GM12892 (cell line): ENCODE measurements at regions not wholly inside any gene's neighbourhood (a gene's known extent, or its start where the extent isn't known, plus 50 kb on each side); places are given as distances from the start of the nearest gene placed in this dataset.

Experiments
- DNase-seq: peaks from one replicate; pipeline ENCODE4 v3.0.0; 2011; ENCODE audit not compliant: insufficient read length
- FAIRE-seq: peaks from 2 replicates; lab custom pipeline; 2011; peaks lifted over from hg19 to GRCh38; lab: Jason Lieb, UNC
- POLR2A ChIP-seq: IDR thresholded peaks from 2 replicates; pipeline ENCODE4 v1.6.1; 2011; ENCODE audit warnings: low read depth, low read length, control low read depth
- POLR2AphosphoS5 ChIP-seq: IDR thresholded peaks from 2 replicates; pipeline ENCODE4 v1.6.1; 2011; ENCODE audit warnings: low read depth, low read length, control low read depth
- TAF1 ChIP-seq: IDR thresholded peaks from 2 replicates; pipeline ENCODE4 v1.6.1; 2011; ENCODE audit warnings: low read depth, mild to moderate bottlenecking, control low read depth, low read length, borderline replicate concordance

DNA sequence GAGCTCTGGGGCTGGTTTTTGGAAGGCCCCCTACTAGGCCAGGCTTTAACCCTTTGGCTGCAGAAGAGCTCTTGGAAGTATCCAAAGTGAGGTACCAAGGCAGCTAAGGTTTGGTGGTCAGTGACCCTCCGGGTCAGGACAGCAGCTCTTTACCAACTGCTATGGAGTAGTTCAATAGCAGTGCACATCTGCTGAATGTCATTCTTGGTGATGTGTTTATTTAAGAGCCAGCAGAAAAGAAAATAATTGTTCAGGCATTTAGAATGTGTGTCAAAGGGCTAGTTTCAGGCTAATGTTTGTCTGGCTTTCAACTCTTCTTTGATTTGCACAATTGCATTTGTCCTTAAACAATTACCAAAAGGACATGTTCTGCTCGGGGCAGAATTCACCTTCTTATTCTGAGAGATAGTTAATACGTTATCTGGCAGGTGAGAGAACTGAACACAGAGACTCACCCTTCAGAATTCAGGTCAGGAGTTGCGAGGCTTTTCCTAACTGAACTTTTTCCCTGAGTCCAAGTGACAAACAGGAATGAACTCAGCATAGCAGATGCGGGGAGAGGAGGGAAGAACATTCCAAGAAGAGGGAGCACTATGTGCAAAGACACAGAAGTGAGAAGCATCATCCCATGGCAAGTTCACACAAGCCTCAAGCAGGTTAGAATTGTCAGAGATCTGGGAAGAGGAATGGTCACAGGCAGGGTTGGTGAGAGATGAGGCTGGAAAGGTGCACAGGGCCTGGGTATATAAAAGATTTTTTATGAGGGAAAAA lies 556.7 kb upstream of the TLE4 start:
- FAIRE-seq = no peak

DNA sequence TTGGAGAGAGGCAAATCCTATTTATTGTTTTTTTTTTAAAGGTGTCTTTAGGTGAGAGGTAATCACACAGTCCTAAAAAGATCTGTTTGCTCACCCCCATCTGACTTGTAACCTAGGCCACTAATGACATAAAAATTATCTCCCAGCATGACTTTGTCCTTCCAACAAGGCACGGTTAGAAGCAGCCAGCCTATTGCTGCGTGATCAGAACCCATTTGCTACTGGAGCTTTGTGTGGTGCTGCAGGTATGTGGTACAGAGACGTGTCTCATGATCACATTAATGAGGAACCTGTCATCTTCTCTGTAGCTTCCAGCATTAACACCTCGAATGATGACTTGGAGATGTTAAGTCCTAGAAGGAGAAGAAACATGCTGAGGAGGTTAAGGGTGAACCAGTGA lies 555.8 kb upstream of the TLE4 start:
- TF ChIP-seq TAF1 (no peak), POLR2A (no peak), POLR2AphosphoS5 (no peak)
- FAIRE-seq (no peak), DNase-seq (no peak)

More for the DNA sequence above, 556.7 kb upstream of the TLE4 start:
- DNase-seq = no peak
- TF ChIP-seq TAF1 = no peak

DNA sequence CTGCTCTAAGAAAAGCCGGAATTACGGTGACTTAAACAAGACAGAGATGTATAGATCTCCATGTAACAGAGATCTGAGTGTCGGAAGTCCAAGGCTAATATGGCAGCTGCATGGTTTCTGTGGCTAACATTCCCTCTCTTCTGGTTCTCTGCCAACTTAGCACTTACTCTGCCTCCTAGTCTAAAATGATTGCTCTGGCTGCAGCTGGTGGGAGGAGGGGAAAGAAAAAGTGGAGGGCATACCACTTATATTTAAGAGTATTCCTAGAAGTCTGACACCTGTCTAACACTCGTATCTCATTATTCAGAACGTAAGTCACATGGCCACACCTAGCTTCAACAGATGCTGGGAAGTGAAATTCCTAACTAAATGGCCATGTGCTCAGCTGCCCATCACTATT lies 551.5 kb upstream of the TLE4 start:
- DNase-seq (no peak), FAIRE-seq (no peak)
- TF ChIP-seq POLR2A = no peak
- no peak for TF ChIP-seq TAF1
- no peak for TF ChIP-seq POLR2AphosphoS5

DNA sequence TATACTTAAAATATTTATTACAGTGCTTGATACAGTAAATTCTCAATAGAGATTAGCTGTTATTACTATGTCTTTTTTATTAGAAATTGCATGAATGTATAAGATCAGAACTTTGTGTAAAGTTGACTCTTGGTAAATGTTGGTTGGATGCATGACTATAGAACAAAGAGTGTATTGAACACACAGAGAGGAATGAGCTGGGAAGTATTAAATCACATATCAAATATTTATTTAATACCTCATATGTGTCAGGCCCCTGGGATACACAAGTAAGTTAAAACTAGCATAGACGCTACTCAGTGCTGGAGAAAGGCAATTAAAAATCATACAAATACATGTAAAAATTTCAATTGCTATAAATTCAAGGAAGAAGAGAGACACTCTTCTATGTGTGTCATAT lies 550.7 kb upstream of the TLE4 start:
- TF ChIP-seq POLR2AphosphoS5 (no peak), POLR2A (no peak), TAF1 (no peak)
- no peak for DNase-seq
- FAIRE-seq = no peak

DNA sequence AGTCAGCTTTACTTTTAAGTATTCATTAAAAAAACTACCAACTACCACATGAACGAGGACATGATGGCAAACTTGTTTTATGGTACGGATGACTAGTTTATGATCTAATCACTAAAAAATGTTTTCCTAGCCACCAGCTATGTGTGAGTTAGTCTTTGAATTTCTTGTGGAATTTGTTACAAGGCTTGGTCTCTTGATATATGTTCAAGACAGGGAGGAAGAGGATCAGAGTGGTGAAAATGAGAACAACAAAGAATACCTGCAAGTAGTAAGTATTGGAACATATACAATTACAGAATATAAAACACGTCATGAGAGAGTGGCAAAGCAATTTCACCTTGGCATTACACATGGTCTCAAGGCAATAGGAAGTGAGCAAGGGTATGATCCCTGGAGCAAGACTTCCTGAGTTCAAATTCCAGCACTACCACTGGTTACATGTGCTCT lies 548.6 kb upstream of the TLE4 start:
- no peak for FAIRE-seq
- TF ChIP-seq POLR2AphosphoS5 (no peak), TAF1 (no peak), POLR2A (no peak)
- no peak for DNase-seq

DNA sequence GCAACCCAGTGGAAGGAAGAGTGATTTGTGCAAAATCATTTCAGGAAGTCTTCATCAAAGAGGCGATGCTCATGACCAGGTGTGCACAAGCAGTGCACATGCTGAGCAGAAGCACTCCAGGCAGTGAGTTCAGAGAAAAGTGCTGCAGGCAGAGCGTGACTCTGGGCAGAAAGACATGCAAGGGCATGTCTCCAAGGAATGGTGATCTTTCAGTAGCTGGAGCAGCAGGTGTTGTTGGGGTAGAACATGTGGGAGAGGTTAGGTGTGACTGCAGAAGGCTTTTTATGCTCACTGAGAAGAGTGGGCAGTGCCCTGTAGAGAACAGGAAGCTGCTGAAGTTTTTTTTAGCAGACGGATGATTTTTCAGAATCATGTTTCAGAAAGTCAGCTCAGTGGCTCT lies 545.4 kb upstream of the TLE4 start:
- FAIRE-seq (no peak), DNase-seq (no peak)
- TF ChIP-seq POLR2AphosphoS5 = no peak
- no peak for TF ChIP-seq POLR2A
- no peak for TF ChIP-seq TAF1

DNA sequence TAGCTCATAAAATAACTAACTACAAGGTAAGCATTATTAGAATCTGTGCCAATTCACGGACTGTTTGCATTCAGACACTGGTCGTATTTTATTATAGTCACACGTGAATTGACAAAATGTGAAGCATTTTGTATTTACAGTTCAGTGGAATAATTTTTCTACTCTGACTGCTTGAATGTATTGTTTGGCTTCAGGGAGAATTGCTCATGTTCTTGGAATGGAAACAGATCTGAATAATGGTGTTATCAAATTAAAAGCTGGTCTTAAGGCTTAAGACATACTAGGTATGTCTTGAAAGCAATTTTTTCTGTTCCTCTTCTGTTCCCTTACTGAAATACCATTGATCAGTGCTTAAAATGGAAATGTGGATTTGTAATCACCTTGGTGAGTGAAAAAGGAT lies 543.7 kb upstream of the TLE4 start:
- no peak for DNase-seq
- FAIRE-seq = no peak
- no peak for TF ChIP-seq POLR2AphosphoS5
- TF ChIP-seq TAF1 = no peak
- TF ChIP-seq POLR2A = no peak

DNA sequence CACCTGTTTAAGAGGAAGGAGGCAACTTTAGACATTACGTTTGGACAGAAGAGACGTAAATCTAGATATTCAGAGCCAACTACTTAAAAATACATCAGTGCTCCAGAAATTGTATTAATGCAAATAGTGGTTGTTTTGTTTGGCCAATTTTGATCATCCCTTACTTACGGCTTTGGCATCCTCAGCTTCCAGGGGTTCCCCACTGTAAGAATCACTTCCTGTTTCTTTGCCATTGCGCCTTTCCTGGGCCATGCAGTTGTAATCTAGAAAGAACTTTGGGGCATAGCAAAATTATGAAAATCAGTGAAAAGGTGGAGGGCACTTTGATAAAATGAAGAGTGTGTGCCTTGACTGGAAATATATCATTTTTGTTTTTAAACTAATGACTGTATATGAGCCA lies 537.2 kb upstream of the TLE4 start:
- no peak for FAIRE-seq
- no peak for DNase-seq

DNA sequence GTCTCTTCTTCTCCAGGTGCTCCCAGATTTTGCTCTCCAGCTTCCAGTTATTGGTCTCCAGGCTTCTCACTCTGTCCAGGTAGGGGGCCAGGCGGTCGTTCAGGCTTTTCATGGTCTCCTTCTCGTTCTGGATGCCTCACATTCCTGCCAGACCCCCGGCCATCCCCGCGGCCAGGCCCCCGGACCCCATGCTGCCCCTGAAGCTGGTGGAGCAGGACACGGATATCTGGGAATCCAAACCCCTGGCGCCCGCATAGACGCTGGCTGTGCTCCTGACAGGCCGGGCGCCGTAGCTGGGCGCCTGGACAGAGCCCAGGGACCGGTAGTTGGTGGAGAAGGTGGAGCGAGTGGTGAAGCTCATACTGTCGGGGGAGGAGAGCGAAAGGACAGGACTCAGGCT lies 534.4 kb upstream of the TLE4 start:
- DNase-seq = no peak
- FAIRE-seq = no peak
- TF ChIP-seq POLR2A = no peak
- TF ChIP-seq TAF1 = no peak
- no peak for TF ChIP-seq POLR2AphosphoS5

More for the DNA sequence above, 537.2 kb upstream of the TLE4 start:
- TF ChIP-seq TAF1 (no peak), POLR2AphosphoS5 (no peak), POLR2A (no peak)

DNA sequence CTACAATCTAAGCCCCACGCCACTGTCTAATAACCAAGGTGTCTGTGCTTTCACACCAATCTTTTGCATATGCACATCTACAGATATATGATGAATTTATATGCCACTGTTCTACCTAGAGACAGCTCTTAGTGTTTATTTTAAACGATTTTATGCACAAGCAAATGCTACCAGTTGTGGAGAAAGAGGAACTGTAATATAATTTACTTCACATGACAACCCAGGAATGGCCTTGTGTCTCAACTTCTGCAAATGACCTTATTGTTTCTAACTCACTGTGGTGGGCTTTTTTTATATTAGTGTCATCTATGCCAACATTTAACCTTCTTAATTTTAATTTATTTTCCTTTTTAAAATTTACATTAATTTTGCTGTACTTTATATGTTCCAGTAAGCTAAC lies 531.1 kb upstream of the TLE4 start:
- DNase-seq (no peak), FAIRE-seq (no peak)
- TF ChIP-seq POLR2A = no peak
- no peak for TF ChIP-seq POLR2AphosphoS5
- no peak for TF ChIP-seq TAF1

DNA sequence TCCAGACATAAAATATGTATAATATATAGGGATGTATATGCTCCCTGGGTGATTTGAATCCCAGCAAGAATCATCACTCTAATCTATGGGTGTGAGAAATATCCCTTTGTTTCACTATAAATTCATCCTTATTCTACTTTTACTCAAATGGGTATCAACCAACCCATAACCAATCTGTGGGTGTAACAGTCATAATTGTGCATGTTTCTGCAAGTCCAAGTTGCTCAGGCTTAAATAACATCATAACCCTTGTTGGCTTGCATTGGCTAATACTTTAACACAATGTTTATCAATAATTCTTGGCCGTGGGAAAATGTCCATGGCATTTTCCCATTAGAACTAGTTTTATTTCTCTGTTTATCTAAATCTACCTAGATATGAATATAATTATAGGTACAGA lies 530.5 kb upstream of the TLE4 start:
- DNase-seq (no peak), FAIRE-seq (no peak)
- TF ChIP-seq TAF1 (no peak), POLR2AphosphoS5 (no peak), POLR2A (no peak)

DNA sequence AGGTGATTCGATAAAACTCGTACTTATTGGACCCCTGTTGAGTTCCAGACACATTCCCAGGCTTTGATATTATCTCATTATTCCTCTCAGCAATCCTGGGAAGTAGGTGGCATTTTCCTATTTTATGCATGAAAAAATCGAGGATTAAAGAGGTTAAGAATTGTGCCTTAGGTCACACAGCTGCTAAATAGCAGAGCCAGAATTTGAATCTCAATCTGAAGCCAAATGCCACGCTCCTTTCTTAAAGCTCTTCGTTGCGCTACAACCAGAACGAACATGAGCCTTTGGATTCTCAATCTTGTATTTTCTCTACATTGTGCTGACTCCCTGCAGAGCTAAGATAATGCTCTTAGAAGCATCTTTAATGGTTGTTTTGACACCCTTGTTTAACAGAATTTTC lies 527.8 kb upstream of the TLE4 start:
- DNase-seq = no peak
- no peak for FAIRE-seq
- TF ChIP-seq POLR2AphosphoS5 (no peak), TAF1 (no peak), POLR2A (no peak)

DNA sequence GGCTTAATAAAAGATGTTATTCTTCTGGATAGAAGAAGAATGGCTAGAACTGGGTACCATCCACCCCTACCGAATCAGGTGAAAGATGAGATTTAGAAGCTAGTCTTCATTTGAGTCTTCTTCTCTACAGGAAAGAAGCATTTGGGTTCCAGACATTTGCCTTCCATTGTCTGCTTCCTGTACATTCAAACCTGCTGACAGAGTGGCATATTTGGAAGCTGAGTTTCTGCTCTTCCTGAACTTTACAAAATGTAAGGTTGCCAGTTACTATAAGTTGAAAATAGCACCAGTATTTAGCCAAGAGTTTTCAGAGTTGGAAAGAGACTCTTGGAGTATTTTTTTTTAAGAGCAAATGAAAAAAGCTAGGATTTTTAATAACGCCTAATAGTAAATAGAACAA lies 525.4 kb upstream of the TLE4 start:
- FAIRE-seq (no peak), DNase-seq (no peak)
- TF ChIP-seq POLR2AphosphoS5 (no peak), POLR2A (no peak), TAF1 (no peak)
